ENCODE measurements at regions not wholly inside any gene's neighbourhood (a gene's known extent, or its start where the extent isn't known, plus 50 kb on each side); places are given as distances from the start of the nearest gene placed in this dataset.

DNA sequence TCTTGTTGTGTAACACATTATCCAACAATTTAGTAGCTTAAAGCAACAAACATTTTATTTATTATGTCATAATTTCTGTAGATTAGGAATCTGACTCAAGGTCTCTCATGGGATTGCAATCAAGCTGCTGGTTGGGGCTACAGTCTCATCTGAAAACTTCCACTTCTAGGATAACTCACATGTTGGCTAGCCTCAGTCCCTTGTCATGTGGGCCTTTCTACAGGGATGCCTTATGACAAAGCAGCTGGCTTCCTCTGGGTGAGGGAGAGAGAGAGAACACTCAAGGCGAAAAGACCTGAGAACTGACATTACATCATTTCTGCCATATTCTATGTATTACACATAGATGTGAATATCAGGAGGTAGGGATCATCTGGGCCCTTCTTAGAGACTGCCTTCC, 317.9 kb upstream of the VRK2 start:
- no peak for TF ChIP-seq HDAC6 (IDR thresholded peaks at IDR 0.05; ENCODE audit: low read depth, low read length)
- TF ChIP-seq EZH2 (conservative IDR thresholded peaks at IDR 0.05; ENCODE audit: low read depth, low read length) = no peak
- no peak for TF ChIP-seq PHB2 (IDR thresholded peaks at IDR 0.05; ENCODE audit: partially characterized antibody)
- TF ChIP-seq, protein P1, sequence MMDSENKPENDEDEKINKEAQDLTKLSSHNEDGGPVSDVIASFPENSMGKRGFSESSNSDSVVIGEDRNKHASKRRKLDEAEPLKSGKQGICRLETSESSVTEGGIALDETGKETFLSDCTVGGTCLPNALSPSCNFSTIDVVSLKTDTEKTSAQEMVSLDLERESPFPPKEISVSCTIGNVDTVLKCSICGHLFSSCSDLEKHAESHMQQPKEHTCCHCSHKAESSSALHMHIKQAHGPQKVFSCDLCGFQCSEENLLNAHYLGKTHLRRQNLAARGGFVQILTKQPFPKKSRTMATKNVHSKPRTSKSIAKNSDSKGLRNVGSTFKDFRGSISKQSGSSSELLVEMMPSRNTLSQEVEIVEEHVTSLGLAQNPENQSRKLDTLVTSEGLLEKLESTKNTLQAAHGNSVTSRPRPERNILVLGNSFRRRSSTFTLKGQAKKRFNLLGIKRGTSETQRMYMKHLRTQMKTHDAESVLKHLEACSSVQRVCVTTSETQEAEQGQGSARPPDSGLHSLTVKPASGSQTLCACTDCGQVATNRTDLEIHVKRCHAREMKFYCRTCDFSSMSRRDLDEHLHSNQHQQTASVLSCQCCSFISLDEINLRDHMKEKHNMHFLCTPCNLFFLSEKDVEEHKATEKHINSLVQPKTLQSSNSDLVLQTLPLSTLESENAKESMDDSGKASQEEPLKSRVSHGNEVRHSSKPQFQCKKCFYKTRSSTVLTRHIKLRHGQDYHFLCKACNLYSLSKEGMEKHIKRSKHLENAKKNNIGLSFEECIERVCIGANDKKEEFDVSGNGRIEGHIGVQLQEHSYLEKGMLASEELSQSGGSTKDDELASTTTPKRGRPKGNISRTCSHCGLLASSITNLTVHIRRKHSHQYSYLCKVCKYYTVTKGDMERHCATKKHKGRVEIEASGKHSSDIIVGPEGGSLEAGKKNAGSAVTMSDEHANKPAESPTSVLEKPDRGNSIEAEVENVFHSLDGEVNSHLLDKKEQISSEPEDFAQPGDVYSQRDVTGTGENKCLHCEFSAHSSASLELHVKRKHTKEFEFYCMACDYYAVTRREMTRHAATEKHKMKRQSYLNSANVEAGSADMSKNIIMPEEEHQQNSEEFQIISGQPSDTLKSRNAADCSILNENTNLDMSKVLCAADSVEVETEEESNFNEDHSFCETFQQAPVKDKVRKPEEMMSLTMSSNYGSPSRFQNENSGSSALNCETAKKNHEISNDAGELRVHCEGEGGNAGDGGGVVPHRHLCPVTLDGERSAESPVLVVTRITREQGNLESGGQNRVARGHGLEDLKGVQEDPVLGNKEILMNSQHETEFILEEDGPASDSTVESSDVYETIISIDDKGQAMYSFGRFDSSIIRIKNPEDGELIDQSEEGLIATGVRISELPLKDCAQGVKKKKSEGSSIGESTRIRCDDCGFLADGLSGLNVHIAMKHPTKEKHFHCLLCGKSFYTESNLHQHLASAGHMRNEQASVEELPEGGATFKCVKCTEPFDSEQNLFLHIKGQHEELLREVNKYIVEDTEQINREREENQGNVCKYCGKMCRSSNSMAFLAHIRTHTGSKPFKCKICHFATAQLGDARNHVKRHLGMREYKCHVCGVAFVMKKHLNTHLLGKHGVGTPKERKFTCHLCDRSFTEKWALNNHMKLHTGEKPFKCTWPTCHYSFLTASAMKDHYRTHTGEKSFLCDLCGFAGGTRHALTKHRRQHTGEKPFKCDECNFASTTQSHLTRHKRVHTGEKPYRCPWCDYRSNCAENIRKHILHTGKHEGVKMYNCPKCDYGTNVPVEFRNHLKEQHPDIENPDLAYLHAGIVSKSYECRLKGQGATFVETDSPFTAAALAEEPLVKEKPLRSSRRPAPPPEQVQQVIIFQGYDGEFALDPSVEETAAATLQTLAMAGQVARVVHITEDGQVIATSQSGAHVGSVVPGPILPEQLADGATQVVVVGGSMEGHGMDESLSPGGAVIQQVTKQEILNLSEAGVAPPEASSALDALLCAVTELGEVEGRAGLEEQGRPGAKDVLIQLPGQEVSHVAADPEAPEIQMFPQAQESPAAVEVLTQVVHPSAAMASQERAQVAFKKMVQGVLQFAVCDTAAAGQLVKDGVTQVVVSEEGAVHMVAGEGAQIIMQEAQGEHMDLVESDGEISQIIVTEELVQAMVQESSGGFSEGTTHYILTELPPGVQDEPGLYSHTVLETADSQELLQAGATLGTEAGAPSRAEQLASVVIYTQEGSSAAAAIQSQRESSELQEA (CRISPR knock-in tag; IDR thresholded peaks at IDR 0.05; ENCODE audit: not compliant biosample characterization) = no peak
